ENCODE measurements at regions not wholly inside any gene's neighbourhood (a gene's known extent, or its start where the extent isn't known, plus 50 kb on each side); places are given as distances from the start of the nearest gene placed in this dataset.

DNA sequence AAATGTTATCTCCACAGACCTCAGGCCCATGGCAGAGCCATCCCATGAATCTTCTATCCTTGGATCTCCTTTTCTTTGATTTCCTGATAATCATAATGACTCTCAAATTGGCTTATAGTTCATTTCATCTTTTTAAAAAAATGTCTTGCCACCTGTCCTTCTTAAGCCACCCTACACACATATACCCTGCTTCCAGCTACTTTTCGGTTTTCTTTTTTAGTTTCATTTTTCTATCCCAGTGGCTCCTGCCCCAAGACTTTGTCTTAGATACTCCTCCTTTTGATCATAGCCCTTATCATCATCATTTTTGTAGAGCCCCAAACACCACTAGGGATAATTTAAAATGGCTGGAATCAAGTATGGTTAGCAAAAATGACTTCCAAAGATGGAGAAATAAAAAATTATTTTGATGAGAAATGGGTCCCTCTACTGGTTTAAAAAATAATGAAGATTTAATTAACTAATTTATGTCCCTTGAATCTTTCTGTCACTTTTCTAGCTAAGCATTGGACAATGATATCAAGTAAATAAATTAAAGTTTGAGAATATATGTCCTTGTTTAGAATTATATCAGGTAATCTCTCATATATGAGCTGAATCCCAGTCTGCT lies 277.3 kb upstream of the SEMA3D start:
- ChIA-PET CTCF (interaction anchor here (0.7 to 5.6 kb wide), 11 partner anchors 10 to 434 kb away, joined by 3 to 78 read pairs (median 3); partner anchors contain the start of gene SEMA3D), POLR2A (no interaction called here)
- H3K9me3 ChIP-seq (ENCODE audit: control extremely low read depth in 1 of 3, control insufficient read depth in 2 of 3, insufficient read depth in 1 of 3, low read length in 2 of 3): no peaks in the 10 kb centered on the region
- H3K4me3 Mint-ChIP-seq: no peak overlapping the region
- intact Hi-C loops (cut with micrococcal nuclease): loop anchor here (1.0 kb wide), 2 partner anchors 278 to 423 kb away; no protein-coding TSS in a partner anchor
- H3K4me2 ChIP-seq (replicated peaks; ENCODE audit: low read depth, low read length, poor library complexity, severe bottlenecking): no peak overlapping the region
- no peaks in the 10 kb centered on the region for H3K4me1 ChIP-seq (ENCODE audit: control insufficient read depth in 2 of 2, insufficient read depth in 2 of 2, low read length in 2 of 2)
- H3K36me3 ChIP-seq (replicated peaks in 1 of 2; ENCODE audit: control extremely low read depth in 1 of 2, control insufficient read depth in 1 of 2, extremely low read depth in 1 of 2, insufficient read depth in 2 of 2, low read length in 1 of 2): no peaks in the 10 kb centered on the region
- no peaks in the 10 kb centered on the region for H3K27me3 Mint-ChIP-seq
- no peak overlapping the region for H3K9ac ChIP-seq (ENCODE audit: low read length)
- TF ChIP-seq EZH2 (IDR thresholded peaks at IDR 0.05; ENCODE audit: borderline replicate concordance, insufficient read depth, low read depth, low read length, poor library complexity, severe bottlenecking) (no peak), CTCF (IDR thresholded peaks at IDR 0.05) (peak; percentile 65)
- no peaks in the 10 kb centered on the region for H3K4me1 Mint-ChIP-seq
- ATAC-seq (ENCODE audit: low read depth): no peak
- H2AFZ ChIP-seq (ENCODE audit: insufficient read depth, low read depth, low read length, poor library complexity, severe bottlenecking): peak overlapping the region; percentile 53
- peak overlapping the region in 1 of 5 experiments; percentile 8 for H3K4me3 ChIP-seq (ENCODE audit: control extremely low read depth in 1 of 5, extremely low read depth in 1 of 5, insufficient read depth in 1 of 5, low read depth in 2 of 5, low read length in 4 of 5)
- DNase-seq: peak; percentile 15
- no peaks in the 10 kb centered on the region for H3K27me3 ChIP-seq (replicated peaks in 1 of 4; ENCODE audit: control extremely low read depth in 1 of 4, control insufficient read depth in 3 of 4, insufficient read depth in 4 of 4, low read length in 3 of 4)
- H3K9me3 Mint-ChIP-seq (ENCODE audit: insufficient read depth): no peaks in the 10 kb centered on the region
- H3K27ac Mint-ChIP-seq: no peak overlapping the region
- H4K20me1 ChIP-seq (ENCODE audit: control insufficient read depth, insufficient read depth, low read length, poor library complexity, severe bottlenecking): no peaks in the 10 kb centered on the region
- WGBS (ENCODE audit: insufficient coverage): no CpG with 5 or more reads among the region's 1 CpG
- no peak overlapping the region for H3K27ac ChIP-seq (ENCODE audit: low read length in 2 of 2)
- H3K79me2 ChIP-seq (ENCODE audit: control insufficient read depth, insufficient read depth, low read length): no peaks in the 10 kb centered on the region

GRCh38 chr7:85462671-85463070 lies 275.8 kb upstream of the SEMA3D start:
- CTCF ChIA-PET: interaction anchor here (0.5 to 5.6 kb wide), 4 partner anchors 276 to 441 kb away, joined by 3 to 78 read pairs (median 20); partner anchors contain the start of gene SEMA3D

More at GRCh38 chr7:85462671-85463070, 275.8 kb upstream of the SEMA3D start:
- H3K79me2 ChIP-seq (ENCODE audit: control insufficient read depth, insufficient read depth, low read length): no peaks in the 10 kb centered on the region
- no peak for ATAC-seq (ENCODE audit: low read depth)
- no peak overlapping the region for H3K4me2 ChIP-seq (replicated peaks; ENCODE audit: low read depth, low read length, poor library complexity, severe bottlenecking)
- no peaks in the 10 kb centered on the region for H3K9me3 Mint-ChIP-seq (ENCODE audit: insufficient read depth)
- DNase-seq: no peak
- no peaks in the 10 kb centered on the region for H3K4me1 ChIP-seq (ENCODE audit: control insufficient read depth in 2 of 2, insufficient read depth in 2 of 2, low read length in 2 of 2)
- intact Hi-C loops (cut with micrococcal nuclease): no loop called here
- 67% methylated on average over 3 of the region's 6 CpGs for WGBS (ENCODE audit: insufficient coverage)
- H3K27me3 Mint-ChIP-seq: no peaks in the 10 kb centered on the region
- H3K36me3 ChIP-seq (replicated peaks in 1 of 2; ENCODE audit: control extremely low read depth in 1 of 2, control insufficient read depth in 1 of 2, extremely low read depth in 1 of 2, insufficient read depth in 2 of 2, low read length in 1 of 2): no peaks in the 10 kb centered on the region
- H3K27ac Mint-ChIP-seq: no peak overlapping the region
- no peak overlapping the region for H3K4me3 ChIP-seq (ENCODE audit: control extremely low read depth in 1 of 5, extremely low read depth in 1 of 5, insufficient read depth in 1 of 5, low read depth in 2 of 5, low read length in 4 of 5)
- no peaks in the 10 kb centered on the region for H3K4me1 Mint-ChIP-seq
- no peak overlapping the region for H2AFZ ChIP-seq (ENCODE audit: insufficient read depth, low read depth, low read length, poor library complexity, severe bottlenecking)
- no peak overlapping the region for H3K27ac ChIP-seq (ENCODE audit: low read length in 2 of 2)
- no peaks in the 10 kb centered on the region for H3K9me3 ChIP-seq (ENCODE audit: control extremely low read depth in 1 of 3, control insufficient read depth in 2 of 3, insufficient read depth in 1 of 3, low read length in 2 of 3)
- H4K20me1 ChIP-seq (ENCODE audit: control insufficient read depth, insufficient read depth, low read length, poor library complexity, severe bottlenecking): no peaks in the 10 kb centered on the region
- no peak overlapping the region for H3K4me3 Mint-ChIP-seq
- POLR2A ChIA-PET: no interaction called here
- H3K27me3 ChIP-seq (replicated peaks in 1 of 4; ENCODE audit: control extremely low read depth in 1 of 4, control insufficient read depth in 3 of 4, insufficient read depth in 4 of 4, low read length in 3 of 4): no peaks in the 10 kb centered on the region
- no peak overlapping the region for H3K9ac ChIP-seq (ENCODE audit: low read length)
- TF ChIP-seq CTCF (IDR thresholded peaks at IDR 0.05) (no peak), EZH2 (IDR thresholded peaks at IDR 0.05; ENCODE audit: borderline replicate concordance, insufficient read depth, low read depth, low read length, poor library complexity, severe bottlenecking) (no peak)
